ENCODE measurements at regions not wholly inside any gene's neighbourhood (a gene's known extent, or its start where the extent isn't known, plus 50 kb on each side); places are given as distances from the start of the nearest gene placed in this dataset.

DNA sequence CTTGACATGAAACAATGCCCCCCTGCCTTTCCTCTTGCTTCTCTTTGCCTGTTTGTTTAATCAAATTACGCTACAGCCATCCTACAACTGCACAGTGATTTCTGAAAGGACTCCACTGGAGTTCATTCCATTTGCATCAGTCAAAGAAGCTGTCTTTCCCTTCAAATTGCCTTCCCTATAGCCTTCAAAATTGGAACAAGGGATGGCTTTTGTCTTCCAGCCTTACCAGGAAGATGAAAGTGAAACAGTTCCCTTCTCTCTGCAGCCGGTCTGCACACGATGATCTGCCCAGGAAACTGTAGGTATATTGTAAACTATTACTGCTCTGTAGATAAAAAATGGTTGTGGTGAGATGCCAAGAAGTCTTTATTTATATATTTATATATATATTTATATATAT, 65.6 kb upstream of the ETS2 start:
- ATAC-seq (no peak), DNase-seq (no peak)
- Histone ChIP-seq H3K4me3 (no peak overlapping the region), H3K9me3 (no peaks in the 10 kb centered on the region), H3K4me1 (no peaks in the 10 kb centered on the region), H3K36me3 (ENCODE audit: insufficient read depth in 1 of 2, low read depth in 1 of 2) (no peaks in the 10 kb centered on the region), H3K27me3 (ENCODE audit: insufficient read depth in 3 of 3, low read length in 2 of 3) (no peaks in the 10 kb centered on the region), H3K27ac (no peak overlapping the region)
- 65 to 68% (median 66%) methylated on average over 3 of the region's 3 CpGs for WGBS, 3 donors
- intact Hi-C loops (cut with DNase I), result no loop called here
- TF ChIP-seq, protein P1, sequence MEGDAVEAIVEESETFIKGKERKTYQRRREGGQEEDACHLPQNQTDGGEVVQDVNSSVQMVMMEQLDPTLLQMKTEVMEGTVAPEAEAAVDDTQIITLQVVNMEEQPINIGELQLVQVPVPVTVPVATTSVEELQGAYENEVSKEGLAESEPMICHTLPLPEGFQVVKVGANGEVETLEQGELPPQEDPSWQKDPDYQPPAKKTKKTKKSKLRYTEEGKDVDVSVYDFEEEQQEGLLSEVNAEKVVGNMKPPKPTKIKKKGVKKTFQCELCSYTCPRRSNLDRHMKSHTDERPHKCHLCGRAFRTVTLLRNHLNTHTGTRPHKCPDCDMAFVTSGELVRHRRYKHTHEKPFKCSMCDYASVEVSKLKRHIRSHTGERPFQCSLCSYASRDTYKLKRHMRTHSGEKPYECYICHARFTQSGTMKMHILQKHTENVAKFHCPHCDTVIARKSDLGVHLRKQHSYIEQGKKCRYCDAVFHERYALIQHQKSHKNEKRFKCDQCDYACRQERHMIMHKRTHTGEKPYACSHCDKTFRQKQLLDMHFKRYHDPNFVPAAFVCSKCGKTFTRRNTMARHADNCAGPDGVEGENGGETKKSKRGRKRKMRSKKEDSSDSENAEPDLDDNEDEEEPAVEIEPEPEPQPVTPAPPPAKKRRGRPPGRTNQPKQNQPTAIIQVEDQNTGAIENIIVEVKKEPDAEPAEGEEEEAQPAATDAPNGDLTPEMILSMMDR (IDR thresholded peaks at IDR 0.05), result no peak

DNA sequence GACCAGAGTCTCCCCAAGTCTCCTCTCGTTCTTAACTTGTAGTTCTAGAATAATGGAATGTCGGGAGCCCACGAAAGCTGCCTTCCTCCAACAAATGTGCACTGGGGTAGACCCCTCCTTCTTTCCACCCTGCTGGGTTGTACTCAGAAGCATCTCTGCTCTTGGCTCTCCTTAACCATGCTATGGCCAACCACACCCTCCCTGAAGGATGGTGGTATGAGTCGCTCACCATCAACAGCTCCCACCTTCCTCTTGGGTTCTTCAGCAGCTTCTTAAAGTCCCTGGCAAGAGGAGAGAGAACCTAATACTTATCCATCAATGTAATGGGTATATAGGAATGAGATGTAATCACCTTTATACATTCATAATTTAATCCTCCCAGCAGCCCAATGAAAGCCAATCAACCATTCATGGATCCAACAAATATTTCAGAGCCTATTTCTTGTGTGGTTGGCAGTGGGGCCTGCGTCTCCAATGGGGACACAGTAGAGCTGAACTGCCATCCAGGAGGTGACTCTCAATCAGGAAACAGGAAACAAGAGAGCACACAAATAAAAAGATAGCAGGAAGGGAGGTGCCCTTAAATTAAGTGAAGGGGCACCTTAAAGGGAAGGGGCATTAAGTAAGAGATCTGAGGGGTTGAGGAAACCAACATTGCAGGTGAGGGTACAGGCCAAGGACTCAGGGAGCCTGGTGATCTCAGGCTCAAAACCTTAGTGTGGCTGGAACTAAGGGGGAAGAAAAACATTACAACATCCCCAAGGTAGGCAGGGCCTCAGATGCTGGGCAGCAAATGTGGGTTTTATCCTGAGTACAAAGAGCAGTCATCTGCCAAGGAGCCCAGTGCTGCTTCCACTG, 64.4 kb upstream of the ETS2 start:
- Histone ChIP-seq H3K27ac (no peak overlapping the region), H3K4me1 (no peaks in the 10 kb centered on the region), H3K9me3 (no peaks in the 10 kb centered on the region), H3K36me3 (ENCODE audit: insufficient read depth in 1 of 2, low read depth in 1 of 2) (no peaks in the 10 kb centered on the region), H3K27me3 (ENCODE audit: insufficient read depth in 3 of 3, low read length in 2 of 3) (no peaks in the 10 kb centered on the region), H3K4me3 (no peak overlapping the region)
- intact Hi-C loops (cut with DNase I), result no loop called here
- no peak for DNase-seq
- TF ChIP-seq, protein P1 (IDR thresholded peaks at IDR 0.05), result no peak
- ATAC-seq, result no peak
- 93 to 95% (median 95%) methylated on average over 5 of the region's 5 CpGs for WGBS, 3 donors

DNA sequence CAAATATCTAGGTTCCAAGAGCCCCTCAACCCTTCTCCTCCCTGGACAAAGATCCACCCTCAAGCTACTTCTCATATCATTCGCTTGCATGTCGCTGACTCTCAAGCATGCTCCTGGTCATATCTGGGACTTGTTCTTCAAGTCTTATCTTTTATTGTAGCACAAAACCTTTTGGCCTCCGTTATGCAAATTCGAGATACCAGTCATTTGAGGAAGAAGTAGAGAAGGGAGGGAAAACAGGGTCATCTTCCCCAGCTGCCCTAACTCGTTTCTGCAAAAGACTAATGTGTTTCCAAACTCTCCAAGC, 63.8 kb upstream of the ETS2 start:
- Histone ChIP-seq H3K27me3 (ENCODE audit: insufficient read depth in 3 of 3, low read length in 2 of 3) (no peaks in the 10 kb centered on the region), H3K9me3 (no peaks in the 10 kb centered on the region), H3K4me1 (no peaks in the 10 kb centered on the region), H3K27ac (no peak overlapping the region), H3K4me3 (no peak overlapping the region), H3K36me3 (ENCODE audit: insufficient read depth in 1 of 2, low read depth in 1 of 2) (no peaks in the 10 kb centered on the region)
- no peak for DNase-seq
- WGBS, 3 donors, result 85 to 88% (median 87%) methylated on average over 5 of the region's 5 CpGs
- TF ChIP-seq, protein P1 (IDR thresholded peaks at IDR 0.05), result no peak
- intact Hi-C loops (cut with DNase I), result no loop called here
- ATAC-seq, result no peak

GRCh38 chr21:38742580-38743260, 63.0 kb upstream of the ETS2 start:
- TF ChIP-seq, protein P1 (IDR thresholded peaks at IDR 0.05), result no peak
- 81 to 94% (median 92%) methylated on average over 1 of the region's 1 CpG for WGBS, 3 donors
- no peaks in the 10 kb centered on the region for H3K9me3 ChIP-seq
- intact Hi-C loops (cut with DNase I), result no loop called here
- no peaks in the 10 kb centered on the region for H3K36me3 ChIP-seq (ENCODE audit: insufficient read depth in 1 of 2, low read depth in 1 of 2)
- ATAC-seq (no peak), DNase-seq (no peak)
- no peaks in the 10 kb centered on the region for H3K4me1 ChIP-seq
- no peak overlapping the region for H3K4me3 ChIP-seq
- H3K27ac ChIP-seq, result no peak overlapping the region
- no peaks in the 10 kb centered on the region for H3K27me3 ChIP-seq (ENCODE audit: insufficient read depth in 3 of 3, low read length in 2 of 3)
